HG02763 (cell line): ENCODE measurements at regions not wholly inside any gene's neighbourhood (a gene's known extent, or its start where the extent isn't known, plus 50 kb on each side); places are given as distances from the start of the nearest gene placed in this dataset.

Source experiments
- ATAC-seq: cut with Tn5 transposase; IDR thresholded peaks from one replicate; pipeline ENCODE4 v1.9.1; 2021; ENCODE audit warnings: mild to moderate bottlenecking, moderate library complexity; ENCODE audit not compliant: unreplicated experiment

GRCh38 chr5:68648944-68649857 lies 433.6 kb downstream of the PIK3R1 start:
- ATAC-seq = no peak

- no peak for ATAC-seq
Observed at GRCh38 chr5:68652534-68652965, 437.0 kb downstream of the PIK3R1 start.

DNA sequence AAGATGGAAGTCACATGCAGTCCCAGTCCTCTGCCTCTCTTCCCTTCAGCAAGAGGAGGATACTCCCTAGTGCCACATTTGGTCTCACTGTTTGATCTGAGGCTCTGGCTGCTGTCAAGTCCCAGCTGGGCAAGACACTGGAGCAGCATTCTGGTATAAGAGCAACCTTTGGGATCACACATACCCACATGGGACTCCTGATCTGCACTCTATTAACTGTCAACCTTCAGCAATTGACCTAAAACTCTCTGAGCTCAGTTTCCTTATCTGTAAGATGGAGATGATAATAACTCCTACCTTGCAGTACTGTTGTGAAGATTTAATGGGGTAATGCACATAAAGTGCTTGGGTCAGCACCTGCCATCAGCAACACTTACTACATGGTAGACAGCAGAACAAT lies 437.9 kb downstream of the PIK3R1 start:
- ATAC-seq = no peak

DNA sequence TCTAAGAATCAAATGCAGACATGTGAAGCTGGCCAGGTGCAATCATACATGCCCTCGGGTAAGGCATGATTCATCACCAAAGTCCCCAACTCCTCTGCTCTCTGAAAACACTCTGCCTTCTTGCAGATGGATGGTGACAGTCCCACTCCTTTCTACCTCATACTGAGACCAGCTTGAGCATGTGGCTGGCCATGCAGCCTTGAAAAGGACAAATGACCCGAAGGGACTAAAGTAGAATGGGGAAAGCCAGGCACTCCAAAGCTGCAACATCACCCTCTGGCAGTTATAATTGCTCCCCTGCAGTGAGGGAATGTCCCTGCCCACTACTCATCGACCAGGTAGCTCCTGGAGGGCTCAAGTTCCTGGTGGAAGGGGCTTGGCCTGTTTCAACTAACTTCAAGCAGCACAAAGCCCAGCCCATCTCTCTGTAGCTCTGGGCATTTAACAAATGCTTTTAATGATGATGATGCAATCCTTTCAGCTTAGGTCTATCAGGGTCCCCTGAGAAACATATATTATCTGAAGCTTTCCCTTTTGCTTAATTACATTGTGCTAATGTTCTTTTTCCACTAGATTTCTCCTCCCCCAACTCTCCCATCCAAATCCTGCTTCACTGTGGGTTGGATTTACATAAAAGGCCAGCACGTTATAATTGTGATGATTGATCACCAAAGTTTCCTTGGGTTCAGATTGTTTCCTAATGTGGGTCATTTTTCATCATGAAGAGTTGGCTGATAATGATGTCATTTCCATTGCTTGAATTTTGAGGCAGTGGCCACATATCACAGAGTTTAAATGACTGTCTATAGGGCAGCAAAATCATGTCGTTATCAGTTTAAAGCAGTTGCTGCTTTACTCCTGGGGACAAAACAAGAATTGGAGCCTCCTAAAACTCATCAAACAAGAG lies 436.5 kb upstream of the SLC30A5 start:
- no peak for ATAC-seq

- ATAC-seq = no peak
Observed at GRCh38 chr5:68658810-68659372, 434.9 kb upstream of the SLC30A5 start.

GRCh38 chr5:68659881-68660280 lies 433.9 kb upstream of the SLC30A5 start:
- ATAC-seq = no peak

DNA sequence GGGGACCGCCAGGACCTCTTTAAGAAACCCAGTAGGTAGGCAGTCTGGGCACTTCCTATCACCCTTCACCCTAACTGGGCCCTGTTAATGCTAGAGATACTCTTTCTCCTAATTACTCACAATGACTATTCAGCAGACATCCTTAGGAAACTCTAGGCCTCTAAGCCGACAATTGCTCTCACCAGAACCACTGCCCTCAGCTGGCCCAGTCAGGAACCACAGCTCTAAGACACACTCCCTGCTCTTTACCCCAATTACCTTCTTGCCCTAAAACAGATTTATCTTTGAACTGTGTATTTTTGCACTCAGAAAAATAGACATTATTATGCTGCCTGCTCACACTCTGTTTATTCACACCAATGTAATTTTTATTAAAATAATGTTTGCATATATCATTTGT lies 432.6 kb upstream of the SLC30A5 start:
- peak; percentile 47 for ATAC-seq

DNA sequence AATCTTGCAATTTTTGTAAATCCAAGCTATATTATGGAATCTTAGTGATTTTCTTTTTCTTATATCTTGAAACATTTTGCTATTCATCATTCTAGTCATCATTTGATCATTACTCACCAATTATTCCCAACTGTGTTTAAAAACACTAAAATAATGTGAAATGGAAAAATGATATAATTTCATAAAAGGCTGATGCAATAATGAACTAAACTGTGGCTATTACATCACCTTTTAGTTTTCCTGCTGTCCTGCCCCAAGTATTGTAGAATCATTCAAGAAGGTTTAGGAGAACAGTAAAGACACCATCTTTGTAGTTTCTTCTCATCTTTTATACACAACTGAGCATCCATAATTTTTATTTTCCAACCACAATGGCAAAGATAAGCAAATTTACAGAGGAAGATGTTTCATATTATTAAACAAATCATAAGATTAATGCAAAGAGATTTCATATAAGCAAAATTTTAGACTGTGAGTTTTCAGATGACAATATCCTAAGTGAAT lies 431.0 kb upstream of the SLC30A5 start:
- no peak for ATAC-seq

DNA sequence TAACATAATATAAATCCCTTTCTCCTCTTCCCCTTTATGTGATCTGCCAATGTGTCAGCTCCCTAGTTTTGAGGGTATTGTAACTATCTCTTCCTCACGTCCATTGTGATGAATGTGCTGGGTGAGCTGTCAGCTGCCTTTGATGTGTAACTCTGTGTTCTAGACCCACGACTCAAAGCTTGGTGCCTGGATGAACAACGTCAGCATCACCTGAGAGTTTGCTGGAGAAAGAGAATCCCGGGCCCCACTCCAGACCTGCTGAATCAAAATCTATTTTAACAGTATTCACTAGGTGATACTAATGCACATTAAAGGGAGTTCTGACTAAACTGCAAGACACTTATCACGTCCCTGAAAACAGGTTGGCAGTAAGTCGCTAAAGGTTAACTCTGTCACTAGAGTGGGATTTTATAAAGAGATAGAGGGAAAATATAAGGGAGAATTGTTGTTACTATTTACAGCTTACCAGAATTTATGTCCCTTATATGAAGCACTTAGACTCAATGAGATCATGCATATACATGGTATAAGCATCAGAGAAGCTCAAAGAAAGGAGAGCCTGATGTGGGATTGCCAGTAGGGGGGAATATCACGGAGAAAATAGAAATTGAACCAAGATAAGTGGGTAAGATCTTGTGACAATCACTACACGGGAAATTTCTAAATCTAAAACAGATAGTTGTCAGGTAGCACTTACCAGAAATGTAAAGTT lies 423.8 kb upstream of the SLC30A5 start:
- ATAC-seq = no peak

- ATAC-seq = no peak
Observed at GRCh38 chr5:68673106-68673822, 420.6 kb upstream of the SLC30A5 start.

- ATAC-seq = no peak
Observed at GRCh38 chr5:68673823-68674180, 420.0 kb upstream of the SLC30A5 start.

GRCh38 chr5:68679041-68679440 lies 414.8 kb upstream of the SLC30A5 start:
- no peak for ATAC-seq

DNA sequence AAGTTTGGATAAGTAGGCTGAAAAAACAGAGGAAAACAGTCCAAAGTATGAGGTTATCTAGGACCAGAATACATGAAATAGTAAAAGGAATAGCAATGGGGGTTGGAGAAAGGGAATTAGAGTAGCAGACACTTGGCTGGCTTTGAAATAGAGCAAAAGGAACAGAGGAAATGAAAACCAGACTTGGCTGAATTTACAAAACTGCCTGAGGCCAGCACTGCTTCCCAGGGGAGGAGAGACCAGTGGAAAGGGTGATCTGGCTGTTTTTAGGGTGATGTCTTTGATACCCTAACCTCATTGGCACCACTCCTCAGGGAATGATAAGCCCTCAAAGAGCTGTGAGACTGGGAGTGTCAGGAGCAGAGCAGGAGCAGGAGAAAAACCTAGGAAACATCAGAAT lies 413.4 kb upstream of the SLC30A5 start:
- no peak for ATAC-seq

DNA sequence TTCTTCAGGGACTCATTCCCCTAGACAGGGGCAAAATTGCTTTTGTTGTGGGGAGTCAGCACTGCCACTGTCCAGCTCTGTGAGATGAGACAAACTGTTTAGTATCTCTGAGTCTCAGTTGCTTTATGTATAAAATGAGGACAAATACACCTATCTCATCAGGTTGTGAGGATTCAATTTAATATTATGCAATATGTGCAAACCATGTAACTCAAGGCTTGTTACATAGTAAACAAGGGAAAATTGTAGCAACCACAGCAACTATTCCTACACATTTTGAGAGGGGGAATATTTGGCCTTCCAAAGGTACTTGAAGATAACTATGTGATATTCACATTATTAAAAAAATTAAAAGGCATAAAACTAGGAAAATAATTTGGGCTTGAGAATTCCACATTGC lies 411.9 kb upstream of the SLC30A5 start:
- no peak for ATAC-seq

DNA sequence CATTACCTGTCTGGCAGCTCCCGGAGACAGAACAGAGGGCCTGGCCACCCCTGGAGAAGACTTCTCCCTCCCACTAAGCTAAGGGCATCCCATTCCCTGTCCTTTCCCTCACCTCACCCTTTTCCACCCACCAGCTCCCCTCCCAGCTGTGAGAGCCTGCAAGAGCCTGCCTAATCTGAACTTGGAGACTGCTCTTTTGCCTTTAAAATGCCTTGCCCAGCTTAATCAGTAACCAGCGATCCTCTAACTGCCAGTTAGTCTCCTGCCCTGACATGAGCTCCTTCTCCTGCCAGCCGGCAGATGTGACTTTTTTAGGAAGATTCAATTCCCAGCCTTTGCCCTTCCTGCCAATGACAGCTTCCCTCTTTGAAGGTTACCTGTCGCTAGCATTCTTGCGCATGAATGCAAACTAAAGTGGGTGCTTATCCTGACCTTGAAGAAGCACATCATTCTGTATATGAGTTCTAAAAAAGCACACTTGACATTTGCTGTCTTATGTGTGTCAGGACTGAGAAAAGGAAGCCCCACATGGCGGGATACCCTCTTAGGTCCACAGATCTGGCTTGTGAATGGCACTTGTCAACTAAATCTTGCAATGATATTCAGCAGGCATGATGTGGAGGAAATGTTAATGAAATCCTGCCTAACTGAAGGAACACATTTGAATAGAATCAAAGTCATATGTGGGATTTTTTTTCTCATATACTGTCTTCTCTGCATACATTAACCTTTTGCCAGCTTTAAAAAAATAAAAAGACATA lies 411.2 kb upstream of the SLC30A5 start:
- ATAC-seq = no peak

DNA sequence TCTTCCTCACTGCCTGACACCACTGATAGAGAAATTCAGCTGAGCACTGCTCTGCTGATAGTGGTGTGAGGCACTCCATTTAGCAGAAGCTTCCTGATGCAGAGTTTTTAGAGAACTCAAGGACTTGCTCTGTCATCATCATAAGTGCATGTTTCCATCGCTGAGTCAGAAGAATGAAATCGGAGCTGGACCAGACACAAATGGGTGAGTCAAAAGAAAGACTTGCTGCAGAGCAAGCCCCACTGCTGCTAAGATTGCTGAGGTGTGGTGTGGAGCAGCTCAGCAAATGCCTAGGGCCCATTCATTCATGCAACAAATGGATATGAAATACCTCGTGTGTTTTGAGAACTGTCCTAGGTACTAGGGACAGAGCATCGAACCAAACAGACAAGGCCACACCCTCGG lies 410.2 kb upstream of the SLC30A5 start:
- no peak for ATAC-seq

DNA sequence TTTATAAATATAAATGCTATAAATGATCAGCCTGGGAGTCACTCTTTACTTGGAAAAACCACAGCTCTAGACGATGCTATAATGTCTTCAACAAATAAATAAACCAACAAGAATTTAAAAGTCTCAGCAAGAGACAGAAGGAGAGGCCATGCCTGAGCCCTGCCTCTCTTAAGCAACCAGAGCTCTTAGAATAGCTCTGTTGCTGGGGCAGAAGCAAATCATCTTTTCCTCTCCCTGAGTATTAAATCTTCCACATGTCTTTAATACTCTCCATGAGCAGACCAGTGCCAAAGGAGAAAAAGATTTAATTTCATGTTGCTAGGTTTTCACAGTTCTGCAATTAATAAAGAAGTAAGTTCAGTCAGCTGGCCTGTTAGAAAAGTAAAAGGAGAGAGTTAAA lies 408.0 kb upstream of the SLC30A5 start:
- no peak for ATAC-seq

DNA sequence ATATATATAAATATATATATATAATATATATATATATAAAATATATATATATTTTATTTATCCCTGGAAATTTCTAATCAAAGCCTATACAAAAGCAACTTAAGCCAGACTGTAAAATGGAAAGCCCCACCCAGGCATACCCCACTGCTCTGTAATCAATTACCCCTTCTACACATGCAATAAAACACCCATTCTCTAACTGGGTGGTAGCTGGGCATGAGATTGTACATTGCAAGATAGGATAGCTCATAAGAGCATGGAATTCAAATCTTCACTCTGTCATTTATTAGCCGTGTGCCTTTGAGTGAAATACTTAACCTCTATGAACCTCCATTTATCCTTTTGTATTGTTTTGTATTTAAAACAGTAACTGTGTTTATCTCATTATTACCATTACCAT lies 405.3 kb upstream of the SLC30A5 start:
- no peak for ATAC-seq

DNA sequence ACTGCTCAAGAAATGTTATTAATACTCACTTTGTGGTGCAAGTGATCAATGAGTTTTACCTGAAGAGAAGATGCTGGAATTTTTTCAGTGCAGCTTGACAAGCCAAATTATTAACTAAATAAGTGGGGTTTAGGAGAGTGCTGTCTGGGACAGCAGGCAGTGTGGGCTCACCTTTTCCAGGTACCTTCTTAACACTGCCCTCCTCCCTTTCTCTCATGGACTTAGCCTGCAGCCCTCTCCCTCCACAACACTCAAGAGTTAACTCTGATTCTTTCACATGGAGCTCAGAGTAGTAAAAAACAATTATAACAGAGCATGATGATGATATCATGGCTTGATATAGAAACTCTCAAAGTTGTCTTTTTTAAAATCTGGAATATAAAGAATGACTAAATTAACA lies 404.8 kb upstream of the SLC30A5 start:
- no peak for ATAC-seq
